ENCODE measurements at regions not wholly inside any gene's neighbourhood (a gene's known extent, or its start where the extent isn't known, plus 50 kb on each side); places are given as distances from the start of the nearest gene placed in this dataset.

DNA sequence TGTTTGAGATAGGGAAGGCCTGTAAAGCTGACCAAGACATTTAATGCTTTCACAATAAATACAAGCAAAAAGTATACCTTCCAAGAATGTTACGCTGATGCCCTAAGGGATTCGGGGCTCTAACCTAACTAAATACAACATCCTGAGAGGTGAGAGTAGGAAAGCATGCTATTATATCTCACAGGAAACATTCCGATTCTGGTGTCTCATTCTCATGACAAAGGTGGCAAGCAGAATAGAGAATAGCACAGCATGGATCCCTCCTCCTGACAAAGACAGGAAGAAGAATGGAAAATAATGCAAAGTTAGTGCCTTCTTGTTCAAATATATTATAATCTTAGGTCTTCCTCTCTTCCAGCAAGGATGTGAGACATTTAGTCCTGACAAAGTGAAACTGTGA, 504.3 kb downstream of the TFEC start:
- peaks cover 0 to 9% (median 4%) of the 10 kb centered on the region in 7 donors for H3K9me3 Mint-ChIP-seq
- no peak overlapping the region for H3K4me3 Mint-ChIP-seq
- peaks cover 0 to 8% (median 6%) of the 10 kb centered on the region in 3 donors for H3K27me3 Mint-ChIP-seq
- ATAC-seq (ENCODE audit: low read depth in 2 of 2) = no peak
- H3K4me1 Mint-ChIP-seq = no peaks in the 10 kb centered on the region
- no peak for DNase-seq
- no peak overlapping the region for H3K27ac Mint-ChIP-seq
- no peaks in the 10 kb centered on the region for H3K36me3 Mint-ChIP-seq

DNA sequence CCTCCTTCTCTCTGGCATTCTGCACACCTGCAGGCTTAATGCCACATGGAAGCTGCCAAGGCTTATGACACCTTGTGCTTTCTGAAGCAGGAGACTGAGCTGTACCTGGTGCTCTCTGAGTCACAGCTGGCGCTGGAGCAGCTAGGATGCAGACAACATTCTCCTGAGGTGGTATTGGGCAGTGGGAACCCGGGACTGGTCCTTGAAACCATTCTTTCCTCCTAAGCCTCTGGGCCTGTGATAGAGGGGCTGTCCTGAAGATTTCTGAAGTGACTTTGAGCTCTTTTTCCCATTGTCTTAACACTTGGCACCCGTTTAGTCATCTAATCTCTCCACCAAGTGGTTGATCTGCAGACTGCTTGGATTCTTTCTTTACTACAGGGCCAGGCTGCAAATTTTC, 508.4 kb downstream of the TFEC start:
- Mint-ChIP-seq H3K4me3 (no peak overlapping the region), H3K27ac (no peak overlapping the region), H3K9me3 (peaks cover 2 to 13% (median 5%) of the 10 kb centered on the region in 7 donors), H3K27me3 (no peaks in the 10 kb centered on the region), H3K36me3 (no peaks in the 10 kb centered on the region), H3K4me1 (no peaks in the 10 kb centered on the region)
- ATAC-seq (ENCODE audit: low read depth in 2 of 2) = no peak
- no peak for DNase-seq

DNA sequence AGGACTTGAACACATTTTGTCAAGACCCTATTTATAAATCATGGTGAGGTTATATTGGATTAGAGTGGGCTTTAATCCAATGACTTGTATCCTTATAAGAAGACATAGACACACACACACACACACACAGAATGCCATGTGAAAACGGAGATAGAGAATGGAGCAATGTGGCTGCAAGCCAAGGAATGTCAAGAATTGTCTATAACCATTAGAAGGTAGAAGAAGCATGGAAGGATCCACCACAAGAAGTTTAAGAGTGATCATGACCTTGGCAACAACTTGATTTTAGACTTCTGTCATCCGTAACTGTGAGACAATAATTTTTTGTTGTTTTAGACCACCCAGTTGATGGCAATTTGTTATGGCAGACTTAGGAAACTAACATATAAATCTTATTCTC, 514.2 kb downstream of the TFEC start:
- Mint-ChIP-seq H3K4me1 (no peaks in the 10 kb centered on the region), H3K27ac (no peak overlapping the region), H3K27me3 (no peaks in the 10 kb centered on the region), H3K9me3 (peaks cover 0 to 5% (median 0%) of the 10 kb centered on the region in 7 donors), H3K36me3 (no peaks in the 10 kb centered on the region), H3K4me3 (no peak overlapping the region)
- ATAC-seq (ENCODE audit: low read depth in 2 of 2) (no peak), DNase-seq (no peak)

DNA sequence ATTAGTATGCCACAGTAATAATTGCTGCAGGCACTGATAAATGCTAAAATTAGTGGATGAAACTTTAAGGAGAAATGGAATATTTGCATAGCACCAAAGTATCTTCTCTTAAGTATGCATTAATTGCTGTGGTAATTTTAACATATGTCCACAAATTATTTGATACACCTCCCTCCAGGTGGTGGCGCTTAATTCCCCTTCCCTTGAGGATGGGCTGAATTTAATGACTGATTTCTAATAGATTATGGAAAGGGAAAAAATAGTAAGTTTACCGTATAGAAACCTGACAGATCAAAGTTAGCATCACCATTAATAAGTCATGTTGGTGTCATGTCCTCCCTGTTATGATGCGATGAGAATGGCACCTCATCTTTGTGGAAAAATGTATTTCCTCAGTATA, 519.2 kb downstream of the TFEC start:
- no peaks in the 10 kb centered on the region for H3K4me1 Mint-ChIP-seq
- H3K4me3 Mint-ChIP-seq = no peak overlapping the region
- no peaks in the 10 kb centered on the region for H3K9me3 Mint-ChIP-seq
- no peaks in the 10 kb centered on the region for H3K36me3 Mint-ChIP-seq
- DNase-seq (no peak), ATAC-seq (ENCODE audit: low read depth in 2 of 2) (no peak)
- peaks cover 0 to 6% (median 0%) of the 10 kb centered on the region in 3 donors for H3K27me3 Mint-ChIP-seq
- no peak overlapping the region for H3K27ac Mint-ChIP-seq

DNA sequence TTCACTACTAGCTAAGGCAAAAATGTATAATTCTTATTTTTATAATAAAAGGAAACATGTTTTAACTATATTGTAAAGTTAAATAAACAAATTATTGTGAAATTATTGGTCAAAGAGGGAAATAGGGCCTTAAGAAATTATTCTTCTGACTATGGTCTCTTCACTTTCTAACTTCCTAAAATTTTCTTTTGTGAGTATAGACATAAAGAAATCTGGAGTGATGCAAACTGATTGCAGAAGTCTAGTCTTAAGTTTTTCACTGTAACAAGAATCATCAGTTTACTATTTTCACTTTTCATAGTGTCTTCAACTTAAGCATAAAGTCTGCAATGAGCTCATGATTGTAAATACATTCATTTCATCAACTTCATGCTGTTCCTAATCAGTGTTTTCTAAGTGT, 525.4 kb downstream of the TFEC start:
- DNase-seq (no peak), ATAC-seq (ENCODE audit: low read depth in 2 of 2) (no peak)
- Mint-ChIP-seq H3K9me3 (peaks cover 0 to 3% (median 0%) of the 10 kb centered on the region in 7 donors), H3K27ac (no peak overlapping the region), H3K27me3 (peaks cover 0 to 6% (median 0%) of the 10 kb centered on the region in 3 donors), H3K36me3 (no peaks in the 10 kb centered on the region), H3K4me1 (no peaks in the 10 kb centered on the region), H3K4me3 (no peak overlapping the region)

DNA sequence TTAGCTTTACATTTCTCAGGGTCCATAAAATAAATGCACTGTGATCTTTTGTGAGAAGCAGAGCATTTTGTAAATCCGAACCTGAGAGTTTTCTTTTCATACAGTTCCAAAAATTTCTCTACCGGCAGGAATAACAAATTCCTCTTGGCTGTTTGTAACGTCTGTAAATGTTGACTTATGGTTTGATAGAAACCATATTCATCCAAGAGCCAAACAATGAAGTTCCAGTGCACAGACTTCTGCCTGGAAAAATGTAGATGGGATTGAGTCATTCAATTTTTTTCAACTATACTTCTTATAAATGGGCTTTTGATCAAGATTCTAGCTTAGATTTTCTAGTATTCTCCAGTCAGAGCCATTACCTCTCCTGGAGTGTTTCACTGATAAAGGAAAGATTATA, 530.6 kb downstream of the TFEC start:
- ATAC-seq (ENCODE audit: low read depth in 2 of 2) = no peak
- no peak overlapping the region for H3K27ac Mint-ChIP-seq
- peaks cover 0 to 18% (median 0%) of the 10 kb centered on the region in 3 donors for H3K27me3 Mint-ChIP-seq

DNA sequence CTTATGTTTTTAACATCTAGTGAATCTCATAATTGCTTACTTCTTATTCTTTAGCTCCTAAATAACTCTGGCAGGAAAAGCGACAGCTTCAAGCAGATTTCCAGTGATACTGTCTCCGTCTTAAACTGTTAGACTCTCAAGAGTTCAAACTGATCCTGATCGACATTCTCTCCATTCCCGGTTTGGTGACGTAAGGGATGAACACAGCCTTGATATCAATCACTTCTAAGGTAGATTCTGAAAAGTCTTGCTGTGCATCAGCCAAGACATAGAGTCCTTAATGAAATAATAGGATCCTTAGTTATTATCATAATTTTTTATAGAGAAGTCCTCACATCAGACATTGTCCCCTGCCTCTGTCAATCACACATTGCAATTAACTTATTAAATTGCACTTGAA, 534.6 kb downstream of the TFEC start:
- Mint-ChIP-seq H3K9me3 (peaks cover 0 to 3% (median 0%) of the 10 kb centered on the region in 7 donors), H3K4me1 (peaks cover 0 to 2% (median 0%) of the 10 kb centered on the region in 3 donors), H3K36me3 (no peaks in the 10 kb centered on the region), H3K27me3 (peaks cover 0 to 18% (median 0%) of the 10 kb centered on the region in 3 donors), H3K4me3 (no peak overlapping the region), H3K27ac (no peak overlapping the region)
- no peak for DNase-seq
- ATAC-seq (ENCODE audit: low read depth in 2 of 2) = no peak

More for the DNA sequence above, 530.6 kb downstream of the TFEC start:
- peaks cover 0 to 3% (median 0%) of the 10 kb centered on the region in 7 donors for H3K9me3 Mint-ChIP-seq
- H3K36me3 Mint-ChIP-seq = no peaks in the 10 kb centered on the region
- peaks cover 0 to 2% (median 0%) of the 10 kb centered on the region in 3 donors for H3K4me1 Mint-ChIP-seq
- no peak for DNase-seq
- H3K4me3 Mint-ChIP-seq = no peak overlapping the region

DNA sequence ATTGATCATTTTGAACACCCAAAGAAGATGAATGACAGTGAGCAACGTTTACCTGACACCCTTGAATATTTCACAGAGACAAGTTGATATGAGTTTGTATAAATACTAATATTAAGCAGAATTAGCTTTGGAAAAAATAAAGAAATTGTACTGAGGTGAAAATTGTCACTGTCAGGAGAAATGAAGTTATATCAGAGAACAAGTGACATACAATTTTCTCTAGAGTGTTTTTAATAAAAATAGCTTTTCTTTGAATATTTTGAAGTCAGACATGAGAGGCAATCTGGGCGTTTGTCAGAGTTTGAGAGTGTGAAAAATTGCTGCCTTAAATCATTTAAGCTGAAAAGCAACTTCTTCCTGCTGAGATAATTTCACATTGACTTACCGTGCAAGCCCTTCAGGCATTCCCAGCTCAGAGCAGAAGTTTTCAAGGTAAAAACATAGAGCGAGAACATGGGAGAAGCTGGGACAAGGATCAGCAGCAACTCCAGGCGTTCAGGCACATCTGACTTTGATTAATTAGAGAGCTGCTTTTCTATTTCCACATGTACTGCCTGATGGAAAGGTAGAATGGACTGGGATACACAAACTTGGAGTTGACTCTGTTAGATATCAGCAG, 535.9 kb downstream of the TFEC start:
- no peak overlapping the region for H3K4me3 Mint-ChIP-seq
- H3K27me3 Mint-ChIP-seq = peaks cover 0 to 18% (median 0%) of the 10 kb centered on the region in 3 donors
- no peak for DNase-seq
- H3K4me1 Mint-ChIP-seq = peaks cover 0 to 2% (median 0%) of the 10 kb centered on the region in 3 donors
- H3K9me3 Mint-ChIP-seq = no peaks in the 10 kb centered on the region
- ATAC-seq (ENCODE audit: low read depth in 2 of 2) = no peak
- no peaks in the 10 kb centered on the region for H3K36me3 Mint-ChIP-seq
- no peak overlapping the region for H3K27ac Mint-ChIP-seq

DNA sequence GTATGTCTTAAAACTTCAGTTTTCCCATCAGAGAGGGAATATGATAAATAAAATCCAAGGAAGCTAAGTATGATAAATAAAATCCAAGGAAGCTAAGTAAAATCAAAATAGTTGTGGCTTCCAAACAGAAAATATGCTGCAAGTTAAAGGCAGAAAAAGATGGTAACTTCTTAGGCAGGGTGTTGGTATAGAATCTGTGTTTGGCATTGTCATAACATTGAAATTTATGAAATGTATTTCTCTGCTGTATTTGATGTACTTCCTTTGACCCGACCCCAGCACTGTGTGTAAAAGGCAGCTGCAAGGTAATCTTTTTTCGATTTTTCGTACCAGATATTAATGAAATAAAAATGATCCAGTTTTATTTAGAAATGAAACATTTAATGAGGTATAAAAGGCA, 537.2 kb downstream of the TFEC start:
- no peak overlapping the region for H3K27ac Mint-ChIP-seq
- ATAC-seq (ENCODE audit: low read depth in 2 of 2) (no peak), DNase-seq (no peak)
- H3K4me1 Mint-ChIP-seq = peaks cover 0 to 2% (median 0%) of the 10 kb centered on the region in 3 donors
- H3K4me3 Mint-ChIP-seq = no peak overlapping the region
- peaks cover 0 to 16% (median 0%) of the 10 kb centered on the region in 3 donors for H3K27me3 Mint-ChIP-seq
- H3K36me3 Mint-ChIP-seq = no peaks in the 10 kb centered on the region
- no peaks in the 10 kb centered on the region for H3K9me3 Mint-ChIP-seq

DNA sequence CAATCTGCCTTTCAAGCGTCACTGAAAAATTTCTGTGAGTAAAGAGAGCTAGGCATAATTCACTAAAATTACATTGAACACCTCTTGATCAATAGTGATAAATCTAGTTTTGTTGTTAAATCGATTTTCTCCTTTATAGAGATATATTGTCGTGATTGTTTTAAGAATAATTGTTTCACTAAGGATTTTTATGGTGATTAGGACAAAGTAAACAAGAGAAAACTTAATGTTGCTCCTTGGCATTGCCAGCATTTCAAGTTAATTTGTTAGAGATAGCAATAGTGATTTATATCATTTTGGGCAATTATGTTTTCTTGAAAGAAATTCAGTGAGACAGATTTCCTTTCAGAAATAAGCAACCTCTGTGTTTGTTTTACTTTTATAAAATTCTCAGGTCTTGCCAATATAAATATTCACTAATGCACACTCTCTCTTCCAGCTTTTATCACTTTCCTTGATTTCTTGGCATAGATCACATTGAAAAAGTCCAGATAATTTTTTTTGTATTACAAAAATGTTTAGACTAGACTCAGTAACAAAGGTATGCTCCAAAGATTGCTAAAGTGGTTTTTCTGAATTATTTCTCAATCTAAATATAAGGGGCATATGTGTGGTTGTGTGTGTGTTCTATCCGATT, 538.7 kb downstream of the TFEC start:
- Mint-ChIP-seq H3K4me1 (peaks cover 0 to 2% (median 0%) of the 10 kb centered on the region in 3 donors), H3K27me3 (peaks cover 0 to 14% (median 4%) of the 10 kb centered on the region in 3 donors), H3K9me3 (no peaks in the 10 kb centered on the region), H3K4me3 (no peak overlapping the region), H3K27ac (no peak overlapping the region), H3K36me3 (no peaks in the 10 kb centered on the region)
- ATAC-seq (ENCODE audit: low read depth in 2 of 2) (no peak), DNase-seq (no peak)

DNA sequence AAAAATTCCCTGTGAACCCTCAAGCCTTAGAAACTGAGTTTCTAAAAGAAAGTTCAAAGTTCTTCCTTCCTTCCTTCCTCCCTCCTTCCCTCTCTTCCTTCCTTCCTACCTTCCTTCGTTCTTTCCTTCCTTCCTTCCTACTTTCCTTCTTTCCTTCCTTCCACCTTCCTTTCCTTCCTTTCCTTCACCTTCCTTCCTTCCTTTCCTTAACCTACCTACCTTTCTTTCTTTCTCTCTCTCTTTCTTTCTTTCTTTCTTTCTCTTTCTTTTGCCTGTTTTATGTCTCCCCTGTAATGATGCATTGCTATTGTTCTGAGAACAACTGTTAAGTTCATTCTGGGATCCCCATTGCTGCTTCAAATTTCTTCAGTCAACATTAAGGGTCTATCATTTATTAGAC, 551.1 kb downstream of the TFEC start:
- DNase-seq = no peak
- Mint-ChIP-seq H3K27ac (no peak overlapping the region), H3K9me3 (peaks cover 0 to 4% (median 0%) of the 10 kb centered on the region in 7 donors), H3K4me3 (no peak overlapping the region), H3K36me3 (no peaks in the 10 kb centered on the region), H3K4me1 (peaks cover 7 to 22% (median 15%) of the 10 kb centered on the region in 3 donors), H3K27me3 (peaks cover 36 to 52% (median 38%) of the 10 kb centered on the region in 3 donors)
- no peak for ATAC-seq (ENCODE audit: low read depth in 2 of 2)

DNA sequence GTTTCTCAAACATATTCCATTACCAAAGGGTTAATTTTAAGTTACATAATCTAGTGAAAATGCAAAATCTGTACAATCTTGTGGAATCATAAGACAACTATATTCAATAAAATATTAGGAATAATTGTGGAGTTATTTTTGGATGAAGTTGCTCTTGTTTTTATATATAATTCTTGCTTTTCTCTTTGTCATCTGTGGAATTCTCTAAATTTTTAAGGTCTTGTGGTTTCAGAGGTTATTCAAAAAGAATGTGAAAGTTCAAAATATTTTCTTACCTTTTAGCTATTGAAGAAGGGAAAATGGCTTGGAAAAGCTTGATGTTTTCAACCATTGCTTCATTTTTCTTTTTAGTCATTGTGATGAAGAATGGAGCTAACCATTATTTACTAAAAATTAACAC, 552.1 kb downstream of the TFEC start:
- H3K36me3 Mint-ChIP-seq = no peaks in the 10 kb centered on the region
- DNase-seq (no peak), ATAC-seq (ENCODE audit: low read depth in 2 of 2) (no peak)
- peaks cover 7 to 22% (median 15%) of the 10 kb centered on the region in 3 donors for H3K4me1 Mint-ChIP-seq
- no peak overlapping the region for H3K4me3 Mint-ChIP-seq
- peaks cover 34 to 52% (median 39%) of the 10 kb centered on the region in 3 donors for H3K27me3 Mint-ChIP-seq
- peaks cover 0 to 4% (median 0%) of the 10 kb centered on the region in 7 donors for H3K9me3 Mint-ChIP-seq
- H3K27ac Mint-ChIP-seq = no peak overlapping the region

DNA sequence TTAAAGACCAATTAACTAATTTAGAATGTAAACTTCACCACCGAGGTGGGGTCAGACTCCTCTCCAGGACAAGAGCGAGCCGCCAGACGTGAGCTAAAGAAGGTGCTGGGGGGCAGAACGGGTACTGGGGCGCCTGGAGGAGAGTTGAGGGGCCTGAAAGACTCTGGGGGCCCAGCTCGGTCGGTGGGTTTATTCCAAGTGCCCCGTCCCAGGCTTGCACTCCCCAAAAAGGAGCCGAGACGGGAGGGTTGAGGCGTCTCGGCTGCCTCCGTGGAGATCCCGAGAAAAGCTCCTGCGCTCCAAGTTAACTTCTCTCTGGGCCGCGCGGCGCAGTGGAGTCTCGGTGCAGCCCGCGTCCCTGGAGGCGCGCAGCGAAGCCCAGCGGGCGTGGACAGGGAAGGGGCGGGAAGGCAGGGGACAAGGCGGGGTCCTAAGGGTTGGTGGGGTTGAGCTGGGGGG, 553.3 kb downstream of the TFEC start:
- Mint-ChIP-seq H3K27me3 (peaks cover 34 to 55% (median 39%) of the 10 kb centered on the region in 3 donors), H3K4me3 (peak overlapping the region; percentile 58 to 90 (median 84)), H3K27ac (peak overlapping the region in 1 of 6 donors; percentile 69), H3K4me1 (peaks cover 7 to 22% (median 15%) of the 10 kb centered on the region in 3 donors), H3K36me3 (no peaks in the 10 kb centered on the region), H3K9me3 (peaks cover 0 to 4% (median 0%) of the 10 kb centered on the region in 7 donors)
- DNase-seq (no peak), ATAC-seq (ENCODE audit: low read depth in 2 of 2) (peak in 1 of 2 donors; percentile 42)

DNA sequence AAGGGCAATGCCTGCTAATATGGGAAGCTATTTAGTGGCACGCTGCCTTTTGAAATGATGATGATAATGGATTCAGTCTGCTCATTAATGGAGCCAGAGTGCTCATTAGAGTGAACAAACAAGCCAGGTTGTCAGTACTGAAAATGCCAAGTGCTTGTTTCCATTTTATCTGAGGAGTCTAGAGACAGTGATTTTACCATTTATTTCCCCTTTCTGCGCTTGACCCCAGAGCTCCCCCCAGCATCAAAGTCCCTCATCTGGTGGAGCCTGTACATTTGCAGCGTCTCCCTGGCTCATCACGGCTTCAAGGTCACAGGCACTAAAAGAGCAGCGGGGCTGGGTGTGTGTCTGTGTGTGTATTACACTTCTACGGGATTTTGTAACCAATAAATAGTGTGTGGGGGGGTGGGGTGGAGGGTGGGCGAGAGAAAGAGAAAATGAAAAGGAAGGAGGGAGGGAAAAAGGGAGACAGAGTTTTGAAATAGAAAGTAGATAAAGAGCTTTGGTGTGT, 553.8 kb downstream of the TFEC start:
- Mint-ChIP-seq H3K4me1 (peaks cover 7 to 22% (median 15%) of the 10 kb centered on the region in 3 donors), H3K36me3 (no peaks in the 10 kb centered on the region), H3K4me3 (peak overlapping the region; percentile 58 to 90 (median 84)), H3K27ac (peak overlapping the region in 1 of 6 donors; percentile 69), H3K27me3 (peaks cover 34 to 52% (median 36%) of the 10 kb centered on the region in 3 donors), H3K9me3 (peaks cover 0 to 4% (median 0%) of the 10 kb centered on the region in 7 donors)
- DNase-seq (no peak), ATAC-seq (ENCODE audit: low read depth in 2 of 2) (peak; percentile 48 to 59)
